GM19395 (cell line): ENCODE measurements at regions not wholly inside any gene's neighbourhood (a gene's known extent, or its start where the extent isn't known, plus 50 kb on each side); places are given as distances from the start of the nearest gene placed in this dataset.
"Not testable (repeated sequence)": the region's sequence is repeated elsewhere in the genome, so short reads cannot be mapped to it uniquely, and the experiment has no call there.

Experiments used
- ATAC-seq: cut with Tn5 transposase; IDR thresholded peaks from one replicate; pipeline ENCODE4 v1.9.1; 2021; ENCODE audit warnings: mild to moderate bottlenecking, moderate library complexity; ENCODE audit not compliant: unreplicated experiment

- no peak for ATAC-seq
Measured at GRCh38 chr18:60888071-60888624, 445.1 kb upstream of the CDH20 start.

- ATAC-seq = no peak
Measured at GRCh38 chr18:60889442-60889841, 443.8 kb upstream of the CDH20 start.

GRCh38 chr18:60891936-60892335, 441.3 kb upstream of the CDH20 start:
- ATAC-seq = no peak

GRCh38 chr18:60892441-60892840, 440.8 kb upstream of the CDH20 start:
- ATAC-seq = no peak

DNA sequence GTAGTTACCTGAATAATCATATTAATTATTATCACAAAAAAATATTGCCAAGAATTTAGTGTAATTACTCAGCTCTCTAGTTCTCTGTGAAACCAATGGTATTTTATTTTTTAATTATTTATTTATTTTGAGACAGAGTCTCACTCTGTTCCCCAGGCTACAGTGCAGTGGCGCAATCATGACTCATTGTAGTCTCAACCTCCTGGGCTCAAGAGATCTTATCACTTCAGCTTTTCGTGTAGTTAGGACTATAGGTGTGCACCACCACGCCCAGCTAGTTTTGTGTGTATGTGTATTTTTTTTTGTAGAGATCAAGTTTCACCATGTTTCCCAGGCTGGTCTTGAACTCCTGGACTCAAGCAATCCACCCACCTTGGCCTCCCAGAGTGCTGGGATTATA, 440.4 kb upstream of the CDH20 start:
- no peak for ATAC-seq

GRCh38 chr18:60893355-60894097, 439.7 kb upstream of the CDH20 start:
- ATAC-seq = no peak

- no peak for ATAC-seq
Measured at GRCh38 chr18:60894254-60894945, 438.8 kb upstream of the CDH20 start.

DNA sequence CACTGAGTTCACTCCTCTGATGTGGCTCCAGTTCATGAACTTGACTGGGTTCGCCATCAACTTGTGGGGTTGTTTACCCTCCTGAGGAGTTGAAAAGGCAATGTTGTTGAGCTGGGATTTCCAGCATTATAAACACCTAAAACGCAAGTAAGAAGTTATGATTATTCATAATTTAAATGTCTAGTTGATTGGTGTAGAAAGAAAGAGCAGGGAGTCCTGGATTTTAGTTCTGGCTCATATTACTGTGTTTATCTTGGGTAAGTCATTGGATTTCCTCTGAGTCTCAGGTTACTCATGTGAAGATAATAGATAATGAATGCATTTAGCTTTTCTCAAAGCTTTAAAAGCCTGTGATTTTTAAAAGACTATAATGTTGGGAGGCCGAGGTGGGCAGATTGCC, 438.0 kb upstream of the CDH20 start:
- ATAC-seq = no peak

- ATAC-seq = no peak
Measured at GRCh38 chr18:60898111-60898510, 435.1 kb upstream of the CDH20 start.

DNA sequence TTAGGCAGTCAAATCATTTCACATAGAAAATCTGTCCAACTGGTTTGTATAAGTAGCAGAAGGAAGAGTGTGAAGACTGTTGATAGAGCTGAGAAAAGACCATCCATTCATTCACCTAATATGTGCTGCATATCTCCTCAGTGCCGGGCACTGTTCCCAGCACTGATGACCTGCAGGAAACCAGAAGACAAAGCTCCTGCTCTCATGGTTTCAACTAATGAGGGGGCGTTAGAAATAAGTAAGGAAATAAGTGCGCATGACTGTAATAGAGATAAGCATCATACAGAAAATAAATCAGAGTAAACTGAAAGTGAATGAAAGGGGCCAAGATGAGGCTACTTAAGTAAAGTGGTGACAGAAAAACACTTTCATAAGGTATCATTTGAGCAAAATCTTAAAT, 427.5 kb upstream of the CDH20 start:
- ATAC-seq = no peak

DNA sequence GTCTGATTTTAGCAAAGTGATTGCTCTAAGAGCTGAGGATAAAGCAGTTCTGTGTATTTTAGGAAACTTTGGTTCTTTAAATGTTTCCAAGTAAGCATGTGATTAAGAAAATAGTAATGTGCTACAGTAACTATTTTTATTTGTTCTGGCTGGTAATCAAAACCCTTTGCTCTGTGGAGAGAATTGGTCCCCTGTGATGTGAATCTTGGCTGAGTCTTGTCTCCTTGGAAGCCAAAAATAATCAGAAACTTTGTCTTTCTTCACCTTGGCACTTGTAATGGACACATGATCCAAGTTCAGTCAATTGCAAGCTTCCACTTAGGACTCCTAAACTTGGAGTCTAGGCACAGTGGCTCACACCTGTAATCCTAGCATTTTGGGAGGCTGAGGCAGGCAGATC, 422.7 kb upstream of the CDH20 start:
- ATAC-seq = no peak

GRCh38 chr18:60911504-60911903, 421.7 kb upstream of the CDH20 start:
- no peak for ATAC-seq

GRCh38 chr18:60915160-60915559, 418.1 kb upstream of the CDH20 start:
- ATAC-seq = no peak

DNA sequence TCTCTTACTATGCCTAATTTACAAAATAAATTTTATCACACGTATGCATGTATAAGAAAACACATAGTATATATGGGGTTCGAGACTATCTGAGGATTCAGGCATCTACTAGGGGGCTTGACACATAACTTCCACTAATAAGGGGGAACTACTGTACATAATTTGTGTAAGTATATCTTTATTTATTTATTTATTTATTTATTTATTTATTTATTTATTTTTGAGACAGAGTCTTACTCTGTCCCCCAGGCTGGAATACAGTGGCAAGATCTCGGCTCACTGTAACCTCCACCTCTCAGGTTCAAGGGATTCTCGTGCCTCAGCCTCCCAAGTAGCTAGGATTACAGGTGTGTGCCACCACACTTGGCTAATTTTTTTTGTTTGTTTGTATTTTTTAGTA, 414.4 kb upstream of the CDH20 start:
- not testable (repeated sequence) for ATAC-seq

DNA sequence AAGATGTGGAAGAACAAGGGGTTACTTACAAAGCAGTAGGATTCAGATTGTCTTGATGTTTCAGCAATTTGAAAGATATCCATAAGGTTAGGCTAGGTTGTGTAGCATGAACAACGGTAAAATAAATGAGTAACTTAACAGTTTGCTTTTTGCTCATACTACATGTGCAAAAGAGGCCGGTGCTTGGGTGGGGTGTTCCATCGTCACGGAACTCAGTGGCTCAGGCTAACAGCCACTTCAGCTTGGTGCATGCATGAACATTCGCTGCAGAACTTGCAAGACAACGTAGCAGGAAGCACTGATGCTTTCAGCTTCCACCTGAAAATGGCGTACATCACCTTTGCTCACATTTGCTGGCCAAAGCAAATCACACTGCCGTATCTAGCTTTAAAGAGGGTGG, 407.3 kb upstream of the CDH20 start:
- no peak for ATAC-seq

DNA sequence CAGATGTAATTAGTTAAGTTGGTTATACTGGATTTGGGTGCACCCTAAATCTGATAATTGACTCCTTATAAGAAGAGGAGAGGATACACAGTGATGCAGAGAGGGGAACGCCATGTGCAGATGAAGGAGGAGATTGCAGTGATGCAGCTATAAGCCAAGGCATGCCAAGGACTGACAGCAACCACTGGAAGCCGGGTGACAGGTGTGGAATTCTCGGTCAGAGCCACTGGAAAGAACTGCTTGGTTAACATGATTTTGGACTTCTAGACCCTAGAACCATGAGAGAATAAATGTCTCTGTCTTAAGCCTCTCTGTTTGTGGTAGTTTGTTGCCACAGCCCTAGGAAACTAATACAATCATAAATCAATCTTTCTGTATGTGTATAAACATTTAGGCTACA, 403.3 kb upstream of the CDH20 start:
- no peak for ATAC-seq

DNA sequence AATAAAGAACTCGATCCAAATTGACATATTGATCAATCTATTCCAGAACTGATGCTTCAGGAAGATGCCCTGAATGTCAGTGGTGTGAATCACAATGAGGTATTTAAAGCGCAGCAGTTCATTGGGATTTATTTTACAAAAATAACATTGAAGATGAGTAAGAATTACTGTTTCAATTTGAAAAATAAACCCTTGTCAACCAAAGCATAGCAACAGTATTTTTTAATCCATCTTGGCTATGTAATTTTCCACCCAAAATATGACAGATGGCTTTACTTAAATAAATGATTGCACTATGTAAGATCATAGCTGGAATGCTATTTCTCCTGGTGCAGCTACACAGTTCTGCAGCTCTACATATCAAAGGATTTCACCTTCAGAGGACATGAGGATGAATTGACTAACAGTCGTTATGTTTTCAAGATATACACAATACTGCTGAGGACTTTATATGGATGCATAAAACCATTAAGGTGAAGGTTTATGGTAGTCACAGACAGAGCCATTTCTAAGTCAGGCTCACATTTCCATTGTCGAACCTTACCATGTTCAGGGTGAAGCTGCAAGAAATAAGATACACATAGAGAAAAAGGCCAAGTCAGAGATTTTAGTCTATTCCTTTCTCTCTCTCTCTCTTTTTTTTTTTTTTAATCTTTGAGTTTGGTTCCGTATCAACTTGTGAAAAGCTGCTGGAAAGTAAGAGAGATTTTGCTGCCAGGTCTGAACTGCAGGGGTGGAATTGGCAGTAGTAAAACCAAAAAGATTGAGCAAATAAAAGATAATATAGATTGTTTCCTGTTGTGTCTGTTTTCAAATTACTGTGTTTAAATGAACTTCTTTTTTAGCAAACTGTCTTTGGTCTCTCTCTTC, 398.0 kb upstream of the CDH20 start:
- no peak for ATAC-seq

DNA sequence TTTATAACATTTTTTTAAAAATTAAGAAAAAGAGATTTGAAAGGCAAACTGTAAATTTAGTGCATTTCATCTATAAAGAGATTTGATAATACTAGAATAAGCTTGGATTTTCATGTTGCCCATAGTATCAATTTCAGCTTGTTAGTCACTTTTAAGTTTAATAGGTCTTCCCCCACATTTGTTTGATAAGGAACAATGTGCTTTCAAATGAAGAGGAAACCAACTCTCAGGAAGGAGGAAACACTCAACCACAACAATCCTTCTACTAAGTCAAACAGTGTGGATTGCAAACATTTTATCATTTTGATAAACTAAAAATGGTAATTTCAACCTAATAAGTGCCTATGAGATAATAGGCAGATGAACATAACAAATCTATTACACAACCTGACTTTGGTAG, 397.1 kb upstream of the CDH20 start:
- ATAC-seq = no peak

- ATAC-seq = no peak
Measured at GRCh38 chr18:60943297-60943696, 389.9 kb upstream of the CDH20 start.

GRCh38 chr18:60950634-60951033, 382.6 kb upstream of the CDH20 start:
- no peak for ATAC-seq

DNA sequence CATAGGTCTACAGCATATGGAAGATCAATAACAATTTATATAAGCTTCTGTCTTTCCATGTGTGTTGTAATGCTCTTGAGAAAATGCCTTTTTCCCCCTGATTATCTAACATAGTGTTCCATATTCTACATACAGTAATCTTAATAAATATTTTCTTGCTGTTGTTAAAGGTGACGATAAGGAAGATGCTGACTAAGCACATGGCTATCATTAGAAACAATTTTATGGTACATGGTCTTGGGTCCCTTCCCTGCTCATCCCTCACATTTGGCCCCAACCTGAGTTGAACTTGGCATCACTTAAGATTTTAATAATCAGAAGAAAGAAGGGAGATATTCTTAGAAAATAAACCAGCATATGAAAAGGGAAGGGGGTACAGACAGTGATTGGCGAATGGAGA, 382.1 kb upstream of the CDH20 start:
- ATAC-seq = no peak
